WTC11 (cell line): ENCODE measurements at regions not wholly inside any gene's neighbourhood (a gene's known extent, or its start where the extent isn't known, plus 50 kb on each side); places are given as distances from the start of the nearest gene placed in this dataset.

Experiments
- ATAC-seq: fragments of 200-7000 bp; cut with Tn5 transposase; 2 replicates; pipeline ENCODE4 v1.10.0; 2021; ENCODE audit warnings: mild to moderate bottlenecking, moderate library complexity
- CTCF ChIA-PET: fragments of 300-600 bp; sonication (Branson Sonifier 250); formaldehyde crosslinking; loops from one replicate; lab custom pipeline; 2021; ENCODE audit warnings: antibody characterized with exemption; lab: Charles Lee
- POLR2A ChIA-PET: fragments of 350-600 bp; sonication (Branson Sonifier 250); formaldehyde crosslinking; loops from one replicate; lab custom pipeline; 2021; ENCODE audit warnings: antibody characterized with exemption; lab: Charles Lee
- DNase-seq: peaks from one replicate; pipeline ENCODE4 v3.0.0; 2021; ENCODE audit warnings: low spot score
- H3K27ac Mint-ChIP-seq: 2 replicates; pipeline ENCODE4 v1.8.0; 2021; ENCODE audit warnings: mixed read lengths
- H3K27me3 Mint-ChIP-seq: 2 replicates; pipeline ENCODE4 v1.8.0; 2021; ENCODE audit warnings: low read depth, mild to moderate bottlenecking, moderate library complexity, mixed read lengths
- H3K36me3 Mint-ChIP-seq: 2 replicates; pipeline ENCODE4 v1.8.0; 2021; ENCODE audit warnings: mixed read lengths
- H3K4me1 Mint-ChIP-seq: 2 replicates; pipeline ENCODE4 v1.8.0; 2022; ENCODE audit warnings: mixed read lengths
- H3K4me3 Mint-ChIP-seq: 2 replicates; pipeline ENCODE4 v1.8.0; 2021; ENCODE audit warnings: mild to moderate bottlenecking, moderate library complexity, mixed read lengths
- H3K9me3 Mint-ChIP-seq: 2 replicates; pipeline ENCODE4 v1.8.0; 2021; ENCODE audit warnings: mixed read lengths
- GABPB1 ChIP-seq: sonication (generic); formaldehyde crosslinking; IDR thresholded peaks from 2 replicates; pipeline ENCODE4 v1.8.1; 2023; ENCODE audit warnings: mild to moderate bottlenecking, missing genetic modification reagents
- KAT7 ChIP-seq: sonication (generic); formaldehyde crosslinking; IDR thresholded peaks from 2 replicates; pipeline ENCODE4 v1.8.1; 2023; ENCODE audit warnings: missing genetic modification reagents, mild to moderate bottlenecking, borderline replicate concordance
- NFATC4 ChIP-seq: fragments of 250-450 bp; sonication (Bioruptor Pico); IDR thresholded peaks from 2 replicates; pipeline ENCODE4 v1.9.0; 2021; ENCODE audit warnings: mild to moderate bottlenecking
- SMAD3 ChIP-seq: sonication (generic); formaldehyde crosslinking; IDR thresholded peaks from 2 replicates; pipeline ENCODE4 v1.8.0; 2022; ENCODE audit warnings: missing genetic modification reagents, mild to moderate bottlenecking, borderline replicate concordance
- SP1 ChIP-seq: sonication (generic); formaldehyde crosslinking; conservative IDR thresholded peaks from 2 replicates; pipeline ENCODE4 v1.8.1; 2022; ENCODE audit warnings: missing genetic modification reagents
- TP53 ChIP-seq: sonication (generic); formaldehyde crosslinking; IDR thresholded peaks from 2 replicates; pipeline ENCODE4 v1.8.1; 2023; ENCODE audit warnings: mild to moderate bottlenecking, missing genetic modification reagents
- ZBTB21 ChIP-seq: sonication (generic); formaldehyde crosslinking; IDR thresholded peaks from 2 replicates; pipeline ENCODE4 v1.8.1; 2023; ENCODE audit warnings: mild to moderate bottlenecking, missing genetic modification reagents, borderline replicate concordance
- ZNF317 ChIP-seq: sonication (generic); formaldehyde crosslinking; IDR thresholded peaks from 2 replicates; pipeline ENCODE4 v1.8.1; 2023; ENCODE audit warnings: low read depth, mild to moderate bottlenecking, moderate library complexity, missing genetic modification reagents, borderline replicate concordance
- TF ChIP-seq, protein P1 (sequence below): fragments of 250-450 bp; sonication (Bioruptor Pico); conservative IDR thresholded peaks from 2 replicates; pipeline ENCODE4 v1.9.0; 2021; ENCODE audit warnings: mild to moderate bottlenecking
- TF ChIP-seq, protein P2 (sequence below): fragments of 250-450 bp; sonication (Bioruptor Pico); IDR thresholded peaks from 2 replicates; pipeline ENCODE4 v1.9.0; 2021; ENCODE audit warnings: mild to moderate bottlenecking
- TF ChIP-seq, protein P3 (sequence below): sonication (generic); formaldehyde crosslinking; IDR thresholded peaks from 2 replicates; pipeline ENCODE4 v1.8.1; 2023; ENCODE audit warnings: mild to moderate bottlenecking, missing genetic modification reagents, moderate library complexity
- TF ChIP-seq, protein P4 (sequence below): fragments of 250-450 bp; sonication (Bioruptor Pico); IDR thresholded peaks from 2 replicates; pipeline ENCODE4 v1.9.0; 2021; ENCODE audit warnings: moderate library complexity, mild to moderate bottlenecking, inconsistent platforms, borderline replicate concordance
- TF ChIP-seq, protein P5 (sequence below): sonication (generic); formaldehyde crosslinking; IDR thresholded peaks from 2 replicates; pipeline ENCODE4 v1.8.0; 2023; ENCODE audit warnings: mild to moderate bottlenecking, missing genetic modification reagents
- TF ChIP-seq, protein P6 (sequence below): sonication (generic); formaldehyde crosslinking; IDR thresholded peaks from 2 replicates; pipeline ENCODE4 v1.8.0; 2022; ENCODE audit warnings: mild to moderate bottlenecking, missing genetic modification reagents
- TF ChIP-seq, protein P7 (sequence below): sonication (generic); formaldehyde crosslinking; IDR thresholded peaks from 2 replicates; pipeline ENCODE4 v1.8.0; 2022; ENCODE audit warnings: mild to moderate bottlenecking, missing genetic modification reagents
- TF ChIP-seq, protein P8 (sequence below): sonication (generic); formaldehyde crosslinking; IDR thresholded peaks from 2 replicates; pipeline ENCODE4 v1.8.1; 2022; ENCODE audit warnings: mild to moderate bottlenecking, missing genetic modification reagents, moderate library complexity, borderline replicate concordance
- TF ChIP-seq, protein P9 (sequence below): fragments of 250-450 bp; sonication (Bioruptor Pico); IDR thresholded peaks from 2 replicates; pipeline ENCODE4 v2.1.2; 2022; ENCODE audit warnings: mild to moderate bottlenecking, moderate library complexity
- TF ChIP-seq, protein P10 (sequence below): fragments of 250-450 bp; sonication (Bioruptor Pico); IDR thresholded peaks from 2 replicates; pipeline ENCODE4 v1.9.0; 2021; ENCODE audit warnings: mild to moderate bottlenecking, borderline replicate concordance

DNA sequence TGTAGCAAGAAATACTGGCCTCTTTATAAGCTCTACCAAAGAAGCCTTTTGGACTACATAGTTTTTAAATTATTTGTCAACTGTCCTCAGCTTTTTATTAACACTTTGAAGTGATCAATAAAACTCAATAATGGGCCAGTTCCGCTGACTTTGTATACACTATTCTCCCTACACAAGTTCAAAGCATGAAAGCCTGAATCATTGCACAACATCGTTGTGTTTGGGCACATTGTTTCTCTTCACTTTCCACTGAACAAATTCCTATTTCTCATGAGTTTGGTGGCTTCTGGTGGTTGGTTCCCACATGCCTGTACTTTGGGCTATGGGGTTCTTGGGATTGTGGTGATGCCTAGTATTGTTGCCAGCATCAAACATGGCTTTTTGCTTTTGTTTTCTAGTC lies 561.8 kb upstream of the LRRN3 start:
- TF ChIP-seq, protein P1, sequence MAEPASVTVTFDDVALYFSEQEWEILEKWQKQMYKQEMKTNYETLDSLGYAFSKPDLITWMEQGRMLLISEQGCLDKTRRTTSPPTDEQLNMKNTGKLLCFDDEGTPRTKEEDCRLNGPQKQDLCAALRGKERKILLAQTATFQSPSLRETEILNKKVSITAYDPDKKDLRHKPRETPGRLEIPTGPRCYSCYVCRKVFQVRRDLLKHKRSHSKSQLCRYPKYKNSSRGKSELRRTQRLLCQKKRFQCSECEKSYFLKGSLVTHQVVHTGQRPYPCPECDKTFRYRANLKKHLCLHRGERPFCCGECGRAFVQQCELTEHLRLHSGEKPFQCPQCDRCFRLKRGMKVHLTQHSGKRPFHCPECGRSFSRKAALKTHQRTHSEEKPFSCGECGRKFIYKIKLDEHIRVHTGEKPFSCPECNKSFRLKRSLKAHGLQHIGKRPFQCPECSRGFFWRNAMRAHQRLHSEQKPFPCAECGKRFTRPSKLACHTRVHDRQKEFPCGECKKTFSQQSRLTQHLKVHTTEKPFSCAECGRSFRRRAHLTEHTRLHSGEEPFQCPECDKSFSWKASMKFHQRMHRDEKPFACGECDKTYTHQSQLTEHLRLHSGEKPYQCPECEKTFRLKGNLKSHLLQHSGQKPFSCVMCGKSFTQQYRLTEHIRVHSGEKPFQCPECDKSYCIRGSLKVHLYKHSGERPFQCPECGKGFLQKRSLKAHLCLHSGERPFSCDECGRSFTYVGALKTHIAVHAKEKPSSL (CRISPR knock-in tag), result no peak
- TF ChIP-seq, protein P2, sequence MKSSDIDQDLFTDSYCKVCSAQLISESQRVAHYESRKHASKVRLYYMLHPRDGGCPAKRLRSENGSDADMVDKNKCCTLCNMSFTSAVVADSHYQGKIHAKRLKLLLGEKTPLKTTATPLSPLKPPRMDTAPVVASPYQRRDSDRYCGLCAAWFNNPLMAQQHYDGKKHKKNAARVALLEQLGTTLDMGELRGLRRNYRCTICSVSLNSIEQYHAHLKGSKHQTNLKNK (CRISPR knock-in tag), result no peak
- TF ChIP-seq, protein P3, sequence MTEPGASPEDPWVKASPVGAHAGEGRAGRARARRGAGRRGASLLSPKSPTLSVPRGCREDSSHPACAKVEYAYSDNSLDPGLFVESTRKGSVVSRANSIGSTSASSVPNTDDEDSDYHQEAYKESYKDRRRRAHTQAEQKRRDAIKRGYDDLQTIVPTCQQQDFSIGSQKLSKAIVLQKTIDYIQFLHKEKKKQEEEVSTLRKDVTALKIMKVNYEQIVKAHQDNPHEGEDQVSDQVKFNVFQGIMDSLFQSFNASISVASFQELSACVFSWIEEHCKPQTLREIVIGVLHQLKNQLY (CRISPR knock-in tag), result no peak
- TF ChIP-seq NFATC4 (no peak), SP1 (CRISPR knock-in tag) (no peak), SMAD3 (CRISPR knock-in tag) (no peak)
- TF ChIP-seq, protein P4, sequence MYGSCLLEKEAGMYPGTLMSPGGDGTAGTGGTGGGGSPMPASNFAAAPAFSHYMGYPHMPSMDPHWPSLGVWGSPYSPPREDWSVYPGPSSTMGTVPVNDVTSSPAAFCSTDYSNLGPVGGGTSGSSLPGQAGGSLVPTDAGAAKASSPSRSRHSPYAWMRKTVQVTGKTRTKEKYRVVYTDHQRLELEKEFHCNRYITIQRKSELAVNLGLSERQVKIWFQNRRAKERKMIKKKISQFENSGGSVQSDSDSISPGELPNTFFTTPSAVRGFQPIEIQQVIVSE (CRISPR knock-in tag), result no peak
- TF ChIP-seq, protein P5, sequence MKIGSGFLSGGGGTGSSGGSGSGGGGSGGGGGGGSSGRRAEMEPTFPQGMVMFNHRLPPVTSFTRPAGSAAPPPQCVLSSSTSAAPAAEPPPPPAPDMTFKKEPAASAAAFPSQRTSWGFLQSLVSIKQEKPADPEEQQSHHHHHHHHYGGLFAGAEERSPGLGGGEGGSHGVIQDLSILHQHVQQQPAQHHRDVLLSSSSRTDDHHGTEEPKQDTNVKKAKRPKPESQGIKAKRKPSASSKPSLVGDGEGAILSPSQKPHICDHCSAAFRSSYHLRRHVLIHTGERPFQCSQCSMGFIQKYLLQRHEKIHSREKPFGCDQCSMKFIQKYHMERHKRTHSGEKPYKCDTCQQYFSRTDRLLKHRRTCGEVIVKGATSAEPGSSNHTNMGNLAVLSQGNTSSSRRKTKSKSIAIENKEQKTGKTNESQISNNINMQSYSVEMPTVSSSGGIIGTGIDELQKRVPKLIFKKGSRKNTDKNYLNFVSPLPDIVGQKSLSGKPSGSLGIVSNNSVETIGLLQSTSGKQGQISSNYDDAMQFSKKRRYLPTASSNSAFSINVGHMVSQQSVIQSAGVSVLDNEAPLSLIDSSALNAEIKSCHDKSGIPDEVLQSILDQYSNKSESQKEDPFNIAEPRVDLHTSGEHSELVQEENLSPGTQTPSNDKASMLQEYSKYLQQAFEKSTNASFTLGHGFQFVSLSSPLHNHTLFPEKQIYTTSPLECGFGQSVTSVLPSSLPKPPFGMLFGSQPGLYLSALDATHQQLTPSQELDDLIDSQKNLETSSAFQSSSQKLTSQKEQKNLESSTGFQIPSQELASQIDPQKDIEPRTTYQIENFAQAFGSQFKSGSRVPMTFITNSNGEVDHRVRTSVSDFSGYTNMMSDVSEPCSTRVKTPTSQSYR (CRISPR knock-in tag), result no peak
- TF ChIP-seq, protein P6, sequence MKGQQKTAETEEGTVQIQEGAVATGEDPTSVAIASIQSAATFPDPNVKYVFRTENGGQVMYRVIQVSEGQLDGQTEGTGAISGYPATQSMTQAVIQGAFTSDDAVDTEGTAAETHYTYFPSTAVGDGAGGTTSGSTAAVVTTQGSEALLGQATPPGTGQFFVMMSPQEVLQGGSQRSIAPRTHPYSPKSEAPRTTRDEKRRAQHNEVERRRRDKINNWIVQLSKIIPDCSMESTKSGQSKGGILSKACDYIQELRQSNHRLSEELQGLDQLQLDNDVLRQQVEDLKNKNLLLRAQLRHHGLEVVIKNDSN (CRISPR knock-in tag), result no peak
- Mint-ChIP-seq H3K9me3 (peaks cover 40% of the 10 kb centered on the region), H3K27ac (no peak overlapping the region), H3K4me3 (no peak overlapping the region), H3K36me3 (no peaks in the 10 kb centered on the region), H3K4me1 (no peaks in the 10 kb centered on the region), H3K27me3 (no peaks in the 10 kb centered on the region)
- ATAC-seq, result no peak
- POLR2A ChIA-PET, result no interaction called here
- CTCF ChIA-PET, result no interaction called here
- no peak for DNase-seq

DNA sequence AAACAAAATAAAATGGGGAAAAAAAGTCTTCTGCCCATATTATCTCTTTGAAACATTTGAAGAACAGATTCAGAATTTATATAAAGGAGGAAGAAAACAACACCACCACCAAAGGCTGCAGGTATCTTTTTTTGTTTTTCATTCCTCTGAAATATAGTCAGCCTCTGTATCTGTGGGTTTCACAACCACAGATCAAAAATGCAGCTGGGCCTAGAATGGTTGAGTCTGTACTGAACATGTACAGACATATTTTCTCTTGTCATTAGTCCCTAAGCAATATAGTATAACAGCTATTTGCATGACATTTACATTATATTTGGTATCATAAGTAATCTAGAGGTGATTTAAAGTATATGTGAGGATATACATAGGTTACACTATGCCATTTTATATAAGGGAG lies 559.7 kb upstream of the LRRN3 start:
- Mint-ChIP-seq H3K4me1 (peaks cover 6% of the 10 kb centered on the region; the same call in 1 of the 2 replicates), H3K4me3 (no peak overlapping the region), H3K9me3 (peaks cover 34% of the 10 kb centered on the region), H3K27ac (no peak overlapping the region), H3K27me3 (no peaks in the 10 kb centered on the region), H3K36me3 (no peaks in the 10 kb centered on the region)
- ATAC-seq (no peak), DNase-seq (no peak)
- CTCF ChIA-PET, result no interaction called here
- POLR2A ChIA-PET, result no interaction called here
- TF ChIP-seq GABPB1 (CRISPR knock-in tag) (no peak), ZNF317 (CRISPR knock-in tag) (no peak), TP53 (no peak), KAT7 (CRISPR knock-in tag) (no peak), NFATC4 (no peak), ZBTB21 (no peak)
- TF ChIP-seq, protein P7, sequence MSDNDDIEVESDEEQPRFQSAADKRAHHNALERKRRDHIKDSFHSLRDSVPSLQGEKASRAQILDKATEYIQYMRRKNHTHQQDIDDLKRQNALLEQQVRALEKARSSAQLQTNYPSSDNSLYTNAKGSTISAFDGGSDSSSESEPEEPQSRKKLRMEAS, result no peak
- TF ChIP-seq, protein P8, sequence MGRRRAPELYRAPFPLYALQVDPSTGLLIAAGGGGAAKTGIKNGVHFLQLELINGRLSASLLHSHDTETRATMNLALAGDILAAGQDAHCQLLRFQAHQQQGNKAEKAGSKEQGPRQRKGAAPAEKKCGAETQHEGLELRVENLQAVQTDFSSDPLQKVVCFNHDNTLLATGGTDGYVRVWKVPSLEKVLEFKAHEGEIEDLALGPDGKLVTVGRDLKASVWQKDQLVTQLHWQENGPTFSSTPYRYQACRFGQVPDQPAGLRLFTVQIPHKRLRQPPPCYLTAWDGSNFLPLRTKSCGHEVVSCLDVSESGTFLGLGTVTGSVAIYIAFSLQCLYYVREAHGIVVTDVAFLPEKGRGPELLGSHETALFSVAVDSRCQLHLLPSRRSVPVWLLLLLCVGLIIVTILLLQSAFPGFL, result no peak
- TF ChIP-seq, protein P9, sequence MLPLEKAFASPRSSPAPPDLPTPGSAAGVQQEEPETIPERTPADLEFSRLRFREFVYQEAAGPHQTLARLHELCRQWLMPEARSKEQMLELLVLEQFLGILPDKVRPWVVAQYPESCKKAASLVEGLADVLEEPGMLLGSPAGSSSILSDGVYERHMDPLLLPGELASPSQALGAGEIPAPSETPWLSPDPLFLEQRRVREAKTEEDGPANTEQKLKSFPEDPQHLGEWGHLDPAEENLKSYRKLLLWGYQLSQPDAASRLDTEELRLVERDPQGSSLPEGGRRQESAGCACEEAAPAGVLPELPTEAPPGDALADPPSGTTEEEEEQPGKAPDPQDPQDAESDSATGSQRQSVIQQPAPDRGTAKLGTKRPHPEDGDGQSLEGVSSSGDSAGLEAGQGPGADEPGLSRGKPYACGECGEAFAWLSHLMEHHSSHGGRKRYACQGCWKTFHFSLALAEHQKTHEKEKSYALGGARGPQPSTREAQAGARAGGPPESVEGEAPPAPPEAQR, result no peak
- TF ChIP-seq, protein P10, sequence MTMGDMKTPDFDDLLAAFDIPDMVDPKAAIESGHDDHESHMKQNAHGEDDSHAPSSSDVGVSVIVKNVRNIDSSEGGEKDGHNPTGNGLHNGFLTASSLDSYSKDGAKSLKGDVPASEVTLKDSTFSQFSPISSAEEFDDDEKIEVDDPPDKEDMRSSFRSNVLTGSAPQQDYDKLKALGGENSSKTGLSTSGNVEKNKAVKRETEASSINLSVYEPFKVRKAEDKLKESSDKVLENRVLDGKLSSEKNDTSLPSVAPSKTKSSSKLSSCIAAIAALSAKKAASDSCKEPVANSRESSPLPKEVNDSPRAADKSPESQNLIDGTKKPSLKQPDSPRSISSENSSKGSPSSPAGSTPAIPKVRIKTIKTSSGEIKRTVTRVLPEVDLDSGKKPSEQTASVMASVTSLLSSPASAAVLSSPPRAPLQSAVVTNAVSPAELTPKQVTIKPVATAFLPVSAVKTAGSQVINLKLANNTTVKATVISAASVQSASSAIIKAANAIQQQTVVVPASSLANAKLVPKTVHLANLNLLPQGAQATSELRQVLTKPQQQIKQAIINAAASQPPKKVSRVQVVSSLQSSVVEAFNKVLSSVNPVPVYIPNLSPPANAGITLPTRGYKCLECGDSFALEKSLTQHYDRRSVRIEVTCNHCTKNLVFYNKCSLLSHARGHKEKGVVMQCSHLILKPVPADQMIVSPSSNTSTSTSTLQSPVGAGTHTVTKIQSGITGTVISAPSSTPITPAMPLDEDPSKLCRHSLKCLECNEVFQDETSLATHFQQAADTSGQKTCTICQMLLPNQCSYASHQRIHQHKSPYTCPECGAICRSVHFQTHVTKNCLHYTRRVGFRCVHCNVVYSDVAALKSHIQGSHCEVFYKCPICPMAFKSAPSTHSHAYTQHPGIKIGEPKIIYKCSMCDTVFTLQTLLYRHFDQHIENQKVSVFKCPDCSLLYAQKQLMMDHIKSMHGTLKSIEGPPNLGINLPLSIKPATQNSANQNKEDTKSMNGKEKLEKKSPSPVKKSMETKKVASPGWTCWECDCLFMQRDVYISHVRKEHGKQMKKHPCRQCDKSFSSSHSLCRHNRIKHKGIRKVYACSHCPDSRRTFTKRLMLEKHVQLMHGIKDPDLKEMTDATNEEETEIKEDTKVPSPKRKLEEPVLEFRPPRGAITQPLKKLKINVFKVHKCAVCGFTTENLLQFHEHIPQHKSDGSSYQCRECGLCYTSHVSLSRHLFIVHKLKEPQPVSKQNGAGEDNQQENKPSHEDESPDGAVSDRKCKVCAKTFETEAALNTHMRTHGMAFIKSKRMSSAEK (CRISPR knock-in tag), result no peak
